IMR-90 (cell line): ENCODE measurements at regions not wholly inside any gene's neighbourhood (a gene's known extent, or its start where the extent isn't known, plus 50 kb on each side); places are given as distances from the start of the nearest gene placed in this dataset.

Experiments used
- CEBPB ChIP-seq: IDR thresholded peaks from 2 replicates; pipeline ENCODE4 v1.6.1; 2012; ENCODE audit warnings: low read depth, low read length, improper control_type of control experiment
- CHD1 ChIP-seq: IDR thresholded peaks from 2 replicates; pipeline ENCODE4 v1.6.1; 2012; ENCODE audit warnings: low read depth, low read length, improper control_type of control experiment
- CTCF ChIP-seq: conservative IDR thresholded peaks from 2 replicates; pipeline ENCODE4 v1.5.1; 2012; ENCODE audit warnings: mild to moderate bottlenecking, low read depth, low read length, improper control_type of control experiment
- MAFK ChIP-seq: IDR thresholded peaks from 2 replicates; pipeline ENCODE4 v1.6.1; 2012; ENCODE audit warnings: low read depth, low read length, improper control_type of control experiment
- MAZ ChIP-seq: IDR thresholded peaks from 2 replicates; pipeline ENCODE4 v1.6.1; 2012; ENCODE audit warnings: low read depth, mild to moderate bottlenecking, low read length, improper control_type of control experiment, moderate library complexity, borderline replicate concordance
- NFE2L2 ChIP-seq: fragments of 150-350 bp; IDR thresholded peaks from 2 replicates; pipeline ENCODE4 v1.6.1; 2016; ENCODE audit warnings: low read depth, mild to moderate bottlenecking, low read length
- POLR2A ChIP-seq: IDR thresholded peaks from 2 replicates; pipeline ENCODE4 v1.6.1; 2012; ENCODE audit warnings: mild to moderate bottlenecking, low read depth, low read length
- RAD21 ChIP-seq: IDR thresholded peaks from 2 replicates; pipeline ENCODE4 v1.6.1; 2012; ENCODE audit warnings: low read length, improper control_type of control experiment
- RCOR1 ChIP-seq: IDR thresholded peaks from 2 replicates; pipeline ENCODE4 v1.6.1; 2012; ENCODE audit warnings: mild to moderate bottlenecking, low read length, improper control_type of control experiment; ENCODE audit not compliant: insufficient replicate concordance
- RFX5 ChIP-seq: IDR thresholded peaks from 2 replicates; pipeline ENCODE4 v1.8.0; 2012; ENCODE audit warnings: low read depth, mild to moderate bottlenecking, low read length, moderate library complexity
- SMC3 ChIP-seq: fragments of 150-350 bp; IDR thresholded peaks from 2 replicates; pipeline ENCODE4 v1.6.1; 2016; ENCODE audit warnings: low read depth, mild to moderate bottlenecking, antibody characterized with exemption, low read length, moderate library complexity
- TF ChIP-seq, protein P1 (sequence below): fragments of 150-350 bp; IDR thresholded peaks from 2 replicates; pipeline ENCODE4 v1.6.1; 2016; ENCODE audit warnings: low read depth, mild to moderate bottlenecking, low read length, moderate library complexity, borderline replicate concordance

GRCh38 chr7:86955895-86956503 lies 103.5 kb downstream of the ELAPOR2 start:
- TF ChIP-seq RCOR1 (no peak), NFE2L2 (no peak), CTCF (no peak), SMC3 (no peak), RAD21 (no peak), CEBPB (no peak), POLR2A (no peak), RFX5 (no peak), MAFK (no peak), MAZ (no peak), CHD1 (no peak)
- TF ChIP-seq, protein P1, sequence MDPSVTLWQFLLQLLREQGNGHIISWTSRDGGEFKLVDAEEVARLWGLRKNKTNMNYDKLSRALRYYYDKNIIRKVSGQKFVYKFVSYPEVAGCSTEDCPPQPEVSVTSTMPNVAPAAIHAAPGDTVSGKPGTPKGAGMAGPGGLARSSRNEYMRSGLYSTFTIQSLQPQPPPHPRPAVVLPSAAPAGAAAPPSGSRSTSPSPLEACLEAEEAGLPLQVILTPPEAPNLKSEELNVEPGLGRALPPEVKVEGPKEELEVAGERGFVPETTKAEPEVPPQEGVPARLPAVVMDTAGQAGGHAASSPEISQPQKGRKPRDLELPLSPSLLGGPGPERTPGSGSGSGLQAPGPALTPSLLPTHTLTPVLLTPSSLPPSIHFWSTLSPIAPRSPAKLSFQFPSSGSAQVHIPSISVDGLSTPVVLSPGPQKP: no peak
